Stimulated activated naive CD8-positive, alpha-beta T cell treated with anti-CD3 and anti-CD28 coated beads, Interleukin-15, amount 100 ng/mL, for 72 hours (primary cell): ENCODE measurements at regions not wholly inside any gene's neighbourhood (a gene's known extent, or its start where the extent isn't known, plus 50 kb on each side); places are given as distances from the start of the nearest gene placed in this dataset.

Experiments
- ATAC-seq: fragments of 150-1000 bp; cut with Tn5 transposase; 2 replicates; pipeline ENCODE4 v1.10.0; 2021; ENCODE audit warnings: mild to moderate bottlenecking, moderate library complexity
- DNase-seq, 2 donors: peaks; one replicate each; pipeline ENCODE4 v3.0.0; 2021 to 2022
- H3K27ac Mint-ChIP-seq, 2 donors: one replicate each; pipeline ENCODE4 v1.8.0; 2022; ENCODE audit warnings: mild to moderate bottlenecking in 2 of 2, mixed read lengths in 2 of 2, moderate library complexity in 2 of 2
- H3K27me3 Mint-ChIP-seq: one replicate; pipeline ENCODE4 v1.8.0; 2022; ENCODE audit warnings: mixed read lengths
- H3K4me1 Mint-ChIP-seq: one replicate; pipeline ENCODE4 v1.8.0; 2022; ENCODE audit warnings: mild to moderate bottlenecking, mixed read lengths
- H3K4me3 Mint-ChIP-seq, 2 donors: one replicate each; pipeline ENCODE4 v1.8.0; 2022; ENCODE audit warnings: mild to moderate bottlenecking in 2 of 2, mixed read lengths in 2 of 2, moderate library complexity in 1 of 2
- H3K9me3 Mint-ChIP-seq, 2 donors: one replicate each; pipeline ENCODE4 v1.8.0; 2022; ENCODE audit warnings: mixed read lengths in 2 of 2

GRCh38 chr14:55973285-55973800 lies 144.9 kb upstream of the PELI2 start:
- Mint-ChIP-seq H3K4me1 (no peaks in the 10 kb centered on the region), H3K9me3 (no peaks in the 10 kb centered on the region), H3K4me3 (no peak overlapping the region), H3K27me3 (peaks cover 15% of the 10 kb centered on the region), H3K27ac (no peak overlapping the region)
- ATAC-seq (no peak), DNase-seq (no peak)

DNA sequence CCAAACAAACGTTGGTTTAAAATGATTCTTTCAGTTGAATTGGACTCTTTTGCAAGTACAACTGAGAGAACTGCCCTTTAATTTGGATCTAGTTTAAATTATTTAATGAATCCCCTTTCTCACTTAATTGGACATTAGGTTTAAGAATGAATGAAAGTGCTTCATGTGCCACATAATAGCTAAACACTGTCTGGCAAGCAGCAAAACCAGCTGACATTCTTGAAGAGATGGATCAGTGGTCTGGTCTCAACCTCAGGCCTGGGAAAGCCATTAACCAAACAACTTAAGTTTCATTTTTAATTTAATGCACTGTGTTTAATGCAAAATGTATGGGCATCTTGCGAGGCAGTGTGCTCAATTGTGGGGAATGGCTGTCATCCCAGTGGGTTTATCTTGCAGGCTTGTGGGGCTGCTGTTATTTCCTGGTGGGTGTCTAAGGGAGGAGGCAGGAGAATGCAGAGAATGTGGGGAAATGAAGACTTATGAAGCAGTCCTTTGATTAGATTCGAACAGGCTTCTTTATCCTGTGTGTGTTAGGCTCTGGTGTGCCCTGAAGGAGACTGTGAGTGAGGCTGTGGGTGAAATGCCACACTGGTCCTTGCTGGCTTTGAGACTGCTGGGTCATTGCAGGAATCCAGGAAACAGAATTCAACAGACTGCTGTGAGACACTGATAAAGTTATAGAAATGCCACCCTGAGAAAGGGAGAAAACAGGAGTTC lies 144.1 kb upstream of the PELI2 start:
- no peak overlapping the region for H3K4me3 Mint-ChIP-seq
- peaks cover 15% of the 10 kb centered on the region for H3K27me3 Mint-ChIP-seq
- no peak for DNase-seq
- H3K27ac Mint-ChIP-seq, result no peak overlapping the region
- no peak for ATAC-seq
- H3K9me3 Mint-ChIP-seq, result no peaks in the 10 kb centered on the region
- H3K4me1 Mint-ChIP-seq, result no peaks in the 10 kb centered on the region

DNA sequence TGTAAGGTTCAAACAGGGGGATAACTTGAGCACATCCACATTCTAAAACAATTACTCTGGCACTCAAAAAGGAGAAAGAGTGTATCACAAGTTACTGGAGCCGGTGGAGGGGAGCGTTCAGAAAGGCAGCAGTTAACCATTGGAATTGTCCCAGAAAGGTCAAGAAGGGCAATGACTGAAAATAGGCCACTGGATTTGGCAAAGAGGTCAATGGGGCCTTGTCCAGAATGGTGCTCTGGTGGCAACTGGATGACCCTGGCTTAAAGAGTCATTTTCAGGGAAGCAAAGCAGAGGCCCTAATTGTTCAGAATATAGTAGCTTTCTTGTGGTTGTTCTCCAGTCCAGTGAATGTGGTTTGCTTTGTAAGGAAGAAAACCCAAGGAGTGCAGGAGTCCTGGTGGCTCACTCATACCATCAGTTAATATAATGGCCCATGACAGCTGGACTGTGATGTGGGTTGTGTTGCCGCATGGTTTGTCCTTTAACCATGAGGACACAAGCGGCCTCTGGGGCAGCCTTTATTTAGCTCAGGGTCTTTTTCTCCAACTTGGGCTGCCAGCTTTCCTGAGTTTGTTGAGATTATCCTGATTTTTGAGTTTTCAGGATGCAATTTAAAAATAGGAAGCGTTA lies 142.8 kb upstream of the PELI2 start:
- Mint-ChIP-seq H3K4me3 (no peak overlapping the region), H3K4me1 (no peaks in the 10 kb centered on the region), H3K27ac (no peak overlapping the region), H3K9me3 (peaks cover 3 to 4% of the 10 kb centered on the region in 2 donors), H3K27me3 (peaks cover 15% of the 10 kb centered on the region)
- ATAC-seq, result no peak
- no peak for DNase-seq

DNA sequence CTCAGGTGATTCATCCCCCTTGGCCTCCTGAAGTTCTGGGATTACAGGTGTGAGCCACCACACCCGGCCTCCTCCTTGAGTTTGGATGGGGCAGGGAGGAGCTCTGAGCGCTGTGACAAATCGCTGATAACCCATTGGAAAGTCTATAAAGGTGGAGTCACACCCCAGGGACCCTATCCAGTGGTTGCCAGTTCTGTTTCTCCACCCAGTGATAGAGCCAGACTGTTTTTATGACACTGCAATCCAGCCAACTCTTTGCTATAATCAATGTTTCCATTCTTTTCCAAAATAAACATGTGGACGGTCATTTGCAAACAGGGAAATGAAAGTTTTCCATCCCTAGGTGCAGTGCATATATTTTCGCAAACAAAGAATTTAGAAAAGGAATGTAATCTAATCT lies 142.0 kb upstream of the PELI2 start:
- Mint-ChIP-seq H3K4me3 (no peak overlapping the region), H3K4me1 (no peaks in the 10 kb centered on the region), H3K27ac (no peak overlapping the region), H3K27me3 (peaks cover 8% of the 10 kb centered on the region), H3K9me3 (peaks cover 7% of the 10 kb centered on the region in 2 donors)
- no peak for DNase-seq
- no peak for ATAC-seq

GRCh38 chr14:55976655-55977054 lies 141.6 kb upstream of the PELI2 start:
- ATAC-seq (no peak), DNase-seq (no peak)
- H3K4me3 Mint-ChIP-seq, result no peak overlapping the region
- H3K4me1 Mint-ChIP-seq, result no peaks in the 10 kb centered on the region
- peaks cover 7% of the 10 kb centered on the region in 2 donors for H3K9me3 Mint-ChIP-seq
- H3K27ac Mint-ChIP-seq, result no peak overlapping the region
- H3K27me3 Mint-ChIP-seq, result peaks cover 5% of the 10 kb centered on the region

- DNase-seq (no peak), ATAC-seq (no peak)
- Mint-ChIP-seq H3K4me1 (no peaks in the 10 kb centered on the region), H3K9me3 (peaks cover 7 to 9% of the 10 kb centered on the region in 2 donors), H3K27me3 (peaks cover 3% of the 10 kb centered on the region), H3K27ac (no peak overlapping the region), H3K4me3 (no peak overlapping the region)
These were observed 140.6 kb upstream of the PELI2 start for GRCh38 chr14:55977392-55978150.

DNA sequence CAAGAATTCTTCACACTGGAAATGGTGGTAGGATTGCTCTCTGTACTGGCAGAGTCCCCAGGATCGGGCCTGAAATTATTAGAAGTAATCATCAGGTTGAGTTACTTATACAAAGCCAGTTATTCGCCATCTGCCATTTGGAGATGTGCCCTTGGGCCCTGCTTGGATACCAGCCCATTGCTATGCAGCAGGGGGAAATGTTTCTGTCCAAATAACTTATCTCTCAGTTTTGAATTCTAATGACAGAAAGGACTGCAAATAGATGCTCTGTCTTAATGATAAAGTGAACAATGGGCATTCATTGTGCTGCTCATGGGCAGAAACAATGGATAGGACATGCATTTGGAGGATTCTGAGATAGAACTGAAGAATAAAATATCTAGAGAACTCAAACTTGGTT lies 139.1 kb upstream of the PELI2 start:
- no peak overlapping the region for H3K4me3 Mint-ChIP-seq
- ATAC-seq (no peak), DNase-seq (no peak)
- peaks cover 10% of the 10 kb centered on the region for H3K27me3 Mint-ChIP-seq
- peaks cover 7 to 14% of the 10 kb centered on the region in 2 donors for H3K9me3 Mint-ChIP-seq
- H3K27ac Mint-ChIP-seq, result no peak overlapping the region
- no peaks in the 10 kb centered on the region for H3K4me1 Mint-ChIP-seq

- ATAC-seq (no peak), DNase-seq (no peak)
- H3K4me1 Mint-ChIP-seq, result no peaks in the 10 kb centered on the region
- no peak overlapping the region for H3K27ac Mint-ChIP-seq
- peaks cover 17% of the 10 kb centered on the region for H3K27me3 Mint-ChIP-seq
- no peak overlapping the region for H3K4me3 Mint-ChIP-seq
- peaks cover 7 to 14% of the 10 kb centered on the region in 2 donors for H3K9me3 Mint-ChIP-seq
These were observed 138.4 kb upstream of the PELI2 start for GRCh38 chr14:55979781-55980180.

DNA sequence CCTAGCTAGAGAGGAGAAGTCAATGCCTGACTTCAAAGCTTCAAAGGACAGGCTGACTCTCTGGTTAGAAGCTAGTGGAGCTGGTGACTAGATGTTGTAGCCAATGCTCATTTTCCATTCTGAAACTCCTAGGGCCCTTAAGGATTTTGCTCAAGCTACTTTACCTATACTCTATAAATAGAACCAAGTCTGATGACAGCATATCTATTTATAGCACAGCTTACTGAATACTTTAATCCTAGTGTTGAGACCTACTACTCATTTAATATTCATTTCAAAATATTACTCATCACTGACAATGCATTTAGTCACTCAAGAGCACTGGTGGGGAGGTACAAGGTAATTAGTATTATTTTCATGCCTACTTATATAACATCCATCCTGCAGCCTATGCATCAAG lies 137.2 kb upstream of the PELI2 start:
- Mint-ChIP-seq H3K4me1 (no peaks in the 10 kb centered on the region), H3K27me3 (peaks cover 23% of the 10 kb centered on the region)
- peak; percentile 54 for ATAC-seq

GRCh38 chr14:55986069-55986468 lies 132.1 kb upstream of the PELI2 start:
- no peak for DNase-seq
- ATAC-seq, result no peak
- Mint-ChIP-seq H3K9me3 (peaks cover 0 to 7% of the 10 kb centered on the region in 2 donors), H3K27ac (no peak overlapping the region), H3K4me1 (no peaks in the 10 kb centered on the region), H3K4me3 (no peak overlapping the region), H3K27me3 (peaks cover 23% of the 10 kb centered on the region)

More for the DNA sequence above, 137.2 kb upstream of the PELI2 start:
- Mint-ChIP-seq H3K4me3 (no peak overlapping the region), H3K9me3 (peaks cover 7 to 14% of the 10 kb centered on the region in 2 donors), H3K27ac (no peak overlapping the region)
- DNase-seq, result no peak

DNA sequence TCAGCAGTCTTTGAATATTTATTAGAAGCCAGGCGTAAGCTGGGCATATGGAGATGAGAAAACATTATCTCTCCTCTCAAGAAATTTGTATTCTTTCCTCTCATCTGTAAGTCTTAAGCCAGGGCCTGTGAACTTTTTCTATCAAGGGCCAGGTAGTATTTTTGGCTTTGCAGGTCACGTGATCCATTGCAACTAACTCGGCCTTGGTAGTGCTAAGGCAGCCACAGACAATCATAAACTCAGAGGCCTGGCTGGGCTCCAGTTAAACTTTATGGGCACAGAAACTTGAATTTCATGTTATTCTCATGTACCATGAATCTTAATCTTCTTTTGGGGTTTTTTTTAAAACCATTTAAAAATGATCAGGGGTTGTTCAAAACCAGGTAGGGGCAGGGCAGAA lies 117.4 kb upstream of the PELI2 start:
- Mint-ChIP-seq H3K4me3 (no peak overlapping the region), H3K27me3 (peaks cover 83% of the 10 kb centered on the region), H3K9me3 (peaks cover 13 to 17% of the 10 kb centered on the region in 2 donors), H3K4me1 (peaks cover 45% of the 10 kb centered on the region), H3K27ac (no peak overlapping the region)
- ATAC-seq (no peak), DNase-seq (no peak)

- Mint-ChIP-seq H3K9me3 (peaks cover 13 to 16% of the 10 kb centered on the region in 2 donors), H3K4me3 (no peak overlapping the region), H3K27me3 (peaks cover 73% of the 10 kb centered on the region), H3K4me1 (peaks cover 48% of the 10 kb centered on the region), H3K27ac (no peak overlapping the region)
- DNase-seq (no peak), ATAC-seq (no peak)
These were observed 115.9 kb upstream of the PELI2 start for GRCh38 chr14:56002342-56002741.

- H3K4me1 Mint-ChIP-seq, result peaks cover 48% of the 10 kb centered on the region
- ATAC-seq, result peak; percentile 96
- H3K27ac Mint-ChIP-seq, result peak overlapping the region in 1 of 2 donors; percentile 64
- H3K9me3 Mint-ChIP-seq, result peaks cover 10 to 13% of the 10 kb centered on the region in 2 donors
- peaks cover 73% of the 10 kb centered on the region for H3K27me3 Mint-ChIP-seq
- peak; percentile 63 to 76 for DNase-seq
- no peak overlapping the region for H3K4me3 Mint-ChIP-seq
These were observed 115.2 kb upstream of the PELI2 start for GRCh38 chr14:56002876-56003625.

DNA sequence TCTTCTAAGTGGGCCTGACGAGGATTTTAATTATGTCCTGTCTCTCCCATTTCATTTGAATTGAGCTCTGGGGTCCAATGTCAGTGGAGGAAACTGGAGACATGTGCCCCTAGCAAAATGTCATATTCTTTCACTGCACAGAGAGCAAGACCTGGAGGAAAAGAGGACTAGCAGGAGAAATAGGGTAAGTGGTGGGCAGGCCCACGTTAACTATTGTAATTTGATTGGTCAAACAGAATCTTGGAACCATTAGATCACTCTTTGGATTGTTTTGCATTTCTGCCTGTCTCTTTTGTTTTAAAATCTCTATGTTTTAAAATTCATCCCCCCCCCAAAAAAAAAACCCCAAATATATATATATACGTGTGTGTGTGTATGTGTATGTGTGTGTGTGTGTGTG lies 113.9 kb upstream of the PELI2 start:
- Mint-ChIP-seq H3K27me3 (peaks cover 73% of the 10 kb centered on the region), H3K27ac (no peak overlapping the region), H3K4me3 (no peak overlapping the region), H3K4me1 (peaks cover 48% of the 10 kb centered on the region), H3K9me3 (peaks cover 10 to 14% of the 10 kb centered on the region in 2 donors)
- no peak for ATAC-seq
- DNase-seq, result no peak

- DNase-seq (peak; percentile 15 to 32), ATAC-seq (peak; percentile 77)
- Mint-ChIP-seq H3K27ac (no peak overlapping the region), H3K27me3 (peaks cover 73% of the 10 kb centered on the region), H3K9me3 (peaks cover 12 to 14% of the 10 kb centered on the region in 2 donors), H3K4me3 (peak overlapping the region; percentile 53 to 64), H3K4me1 (peaks cover 48% of the 10 kb centered on the region)
These were observed 113.4 kb upstream of the PELI2 start for GRCh38 chr14:56004786-56005185.
